GM21825 (cell line): ENCODE measurements at regions not wholly inside any gene's neighbourhood (a gene's known extent, or its start where the extent isn't known, plus 50 kb on each side); places are given as distances from the start of the nearest gene placed in this dataset.

Experiments used
- ATAC-seq: cut with Tn5 transposase; IDR thresholded peaks from one replicate; pipeline ENCODE4 v1.9.1; 2021; ENCODE audit warnings: mild to moderate bottlenecking, moderate library complexity; ENCODE audit not compliant: unreplicated experiment

GRCh38 chr15:61743345-61743909 lies 316.8 kb downstream of the VPS13C start:
- no peak for ATAC-seq

GRCh38 chr15:61742591-61742990 lies 317.7 kb downstream of the VPS13C start:
- ATAC-seq, result no peak

GRCh38 chr15:61736790-61737189 lies 323.5 kb downstream of the VPS13C start:
- no peak for ATAC-seq

- no peak for ATAC-seq
Observed at GRCh38 chr15:61731099-61731498, 329.1 kb downstream of the VPS13C start.

- ATAC-seq, result no peak
Observed at GRCh38 chr15:61729646-61730045, 330.6 kb downstream of the VPS13C start.

GRCh38 chr15:61726166-61726565 lies 334.1 kb downstream of the VPS13C start:
- no peak for ATAC-seq

GRCh38 chr15:61725251-61725650 lies 335.0 kb downstream of the VPS13C start:
- no peak for ATAC-seq

- no peak for ATAC-seq
Observed at GRCh38 chr15:61724251-61724939, 335.9 kb downstream of the VPS13C start.

- ATAC-seq, result no peak
Observed at GRCh38 chr15:61721418-61721817, 338.8 kb downstream of the VPS13C start.

GRCh38 chr15:61720197-61720704 lies 340.0 kb downstream of the VPS13C start:
- no peak for ATAC-seq

- ATAC-seq, result no peak
Observed at GRCh38 chr15:61715082-61715481, 345.2 kb downstream of the VPS13C start.

GRCh38 chr15:61712129-61712759 lies 348.0 kb downstream of the VPS13C start:
- no peak for ATAC-seq

GRCh38 chr15:61702224-61703020 lies 357.8 kb downstream of the VPS13C start:
- no peak for ATAC-seq

- ATAC-seq, result no peak
Observed at GRCh38 chr15:61701455-61701854, 358.8 kb downstream of the VPS13C start.

- no peak for ATAC-seq
Observed at GRCh38 chr15:61700803-61701202, 359.4 kb downstream of the VPS13C start.

GRCh38 chr15:61697796-61698195 lies 362.5 kb downstream of the VPS13C start:
- ATAC-seq, result no peak

GRCh38 chr15:61689067-61689466 lies 371.2 kb downstream of the VPS13C start:
- no peak for ATAC-seq

- ATAC-seq, result no peak
Observed at GRCh38 chr15:61687651-61688050, 372.6 kb downstream of the VPS13C start.

- no peak for ATAC-seq
Observed at GRCh38 chr15:61687124-61687523, 373.1 kb downstream of the VPS13C start.

GRCh38 chr15:61685971-61686370 lies 374.3 kb downstream of the VPS13C start:
- no peak for ATAC-seq

- no peak for ATAC-seq
Observed at GRCh38 chr15:61685534-61685933, 374.7 kb downstream of the VPS13C start.
